Endothelial cell of umbilical vein (primary cell): ENCODE measurements at regions not wholly inside any gene's neighbourhood (a gene's known extent, or its start where the extent isn't known, plus 50 kb on each side); places are given as distances from the start of the nearest gene placed in this dataset.

Source experiments
- BruUV-seq: library from RNA; stranded (reverse); fragments of 400-500 nt; replicated peaks from 2 replicates; lab custom pipeline; 2021; lab: Mats Ljungman, UMichigan
- CTCF ChIA-PET: fragments of 300-600, 350-600 bp; sonication (Branson Sonifier 250); formaldehyde crosslinking; loops from one replicate; lab custom pipeline; 2021; ENCODE audit warnings: antibody characterized with exemption, inconsistent platforms; lab: Charles Lee
- POLR2A ChIA-PET: fragments of 300-600, 350-600 bp; sonication (Branson Sonifier 250); formaldehyde crosslinking; loops from one replicate; lab custom pipeline; 2021; ENCODE audit warnings: antibody characterized with exemption, inconsistent platforms; lab: Charles Lee
- DNase-seq: peaks from one replicate; pipeline ENCODE4 v3.0.0-alpha.2; 2011; ENCODE audit warnings: low read depth, low spot score
- FAIRE-seq: peaks from 2 replicates; lab custom pipeline; 2011; peaks lifted over from hg19 to GRCh38; lab: Jason Lieb, UNC
- H2AFZ ChIP-seq: 2 replicates; pipeline ENCODE4 v1.6.0; 2012; ENCODE audit warnings: low read depth, low read length, control low read depth, inconsistent platforms
- H3K27ac ChIP-seq: 2 replicates; pipeline ENCODE4 v1.5.1; 2011; ENCODE audit warnings: low read depth, mild to moderate bottlenecking, control low read depth, low read length, moderate library complexity; ENCODE audit not compliant: insufficient read depth
- H3K27me3 ChIP-seq, 2 experiments: 2 replicates each; pipeline versions ENCODE4 v1.6.0 to v1.6.1; 2011; ENCODE audit warnings: low read length in 2 of 2, mixed read lengths in 1 of 2; ENCODE audit not compliant: control insufficient read depth in 2 of 2, insufficient read depth in 2 of 2
- H3K36me3 ChIP-seq, 2 experiments: 2 replicates in 1 of 2; 3 replicates in 1 of 2; pipeline ENCODE4 v1.5.1; 2011; ENCODE audit warnings: low read length in 2 of 2, mild to moderate bottlenecking in 1 of 2, moderate library complexity in 1 of 2; ENCODE audit not compliant: control insufficient read depth in 2 of 2, insufficient read depth in 2 of 2; ENCODE audit errors: extremely low read depth in 1 of 2
- H3K4me1 ChIP-seq: 3 replicates; pipeline ENCODE4 v1.5.1; 2011; ENCODE audit warnings: mild to moderate bottlenecking, low read length; ENCODE audit not compliant: control insufficient read depth, insufficient read depth; ENCODE audit errors: extremely low read depth
- H3K4me2 ChIP-seq: 2 replicates; pipeline ENCODE4 v1.6.1; 2011; ENCODE audit warnings: low read length, control low read depth, mixed read lengths; ENCODE audit not compliant: insufficient read depth
- H3K4me3 ChIP-seq, 3 experiments: fragments of 200-600 bp in 1 of 3; sonication (generic), shearing (Covaris generic) in 1 of 3; replicated peaks in 1 of 3; 2 replicates each; pipeline ENCODE4 v1.5.1; 2011 to 2016; ENCODE audit warnings: control low read depth in 3 of 3, low read length in 3 of 3, mild to moderate bottlenecking in 2 of 3, inconsistent platforms in 1 of 3, low read depth in 1 of 3, moderate library complexity in 1 of 3; ENCODE audit not compliant: insufficient read depth in 1 of 3
- H3K79me2 ChIP-seq: 2 replicates; pipeline ENCODE4 v1.6.0; 2012; ENCODE audit warnings: low read length, inconsistent platforms; ENCODE audit not compliant: control insufficient read depth, insufficient read depth
- H3K9ac ChIP-seq: replicated peaks from 2 replicates; pipeline ENCODE3; 2011; ENCODE audit warnings: low read length, control low read depth; ENCODE audit not compliant: insufficient read depth; ENCODE audit errors: extremely low read depth
- H3K9me1 ChIP-seq: replicated peaks from 3 replicates; pipeline ENCODE4 v1.6.0; 2011; ENCODE audit warnings: mild to moderate bottlenecking, low read length; ENCODE audit not compliant: control insufficient read depth, insufficient read depth; ENCODE audit errors: extremely low read depth
- H3K9me3 ChIP-seq: replicated peaks from 2 replicates; pipeline ENCODE4 v1.5.1; 2012; ENCODE audit warnings: low read length, inconsistent platforms; ENCODE audit not compliant: control insufficient read depth, insufficient read depth
- H4K20me1 ChIP-seq: replicated peaks from 2 replicates; pipeline ENCODE3; 2011; ENCODE audit warnings: mild to moderate bottlenecking, low read length; ENCODE audit not compliant: control insufficient read depth, insufficient read depth; ENCODE audit errors: extremely low read depth
- CTCF ChIP-seq, 2 donors: IDR thresholded peaks; 1 replicate in 1 of 2; 2 replicates in 1 of 2; pipeline ENCODE4 v1.5.1; 2011; ENCODE audit warnings: low read length in 2 of 2, mild to moderate bottlenecking in 2 of 2, moderate library complexity in 2 of 2, control low read depth in 1 of 2, inconsistent platforms in 1 of 2, low read depth in 1 of 2; ENCODE audit not compliant: insufficient read depth in 1 of 2; ENCODE audit errors: extremely low read depth in 1 of 2
- EZH2 ChIP-seq: IDR thresholded peaks from 2 replicates; pipeline ENCODE4 v1.6.1; 2012; ENCODE audit warnings: borderline replicate concordance, low read depth, mild to moderate bottlenecking, moderate library complexity, low read length, inconsistent platforms; ENCODE audit not compliant: severe bottlenecking
- FOS ChIP-seq: IDR thresholded peaks from 2 replicates; pipeline ENCODE4 v1.6.1; 2011; ENCODE audit warnings: mild to moderate bottlenecking, low read length, moderate library complexity, borderline replicate concordance; ENCODE audit not compliant: insufficient read depth
- GATA2 ChIP-seq: IDR thresholded peaks from 2 replicates; pipeline ENCODE4 v1.7.0; 2011; ENCODE audit warnings: low read depth, mild to moderate bottlenecking, moderate library complexity, mixed read lengths, low read length; ENCODE audit not compliant: insufficient read length, insufficient read depth
- JUN ChIP-seq: IDR thresholded peaks from 2 replicates; pipeline ENCODE4 v1.6.1; 2011; ENCODE audit warnings: borderline replicate concordance, low read depth; ENCODE audit not compliant: insufficient read length, insufficient read depth
- MAX ChIP-seq: IDR thresholded peaks from 2 replicates; pipeline ENCODE4 v1.6.1; 2011; ENCODE audit not compliant: insufficient read depth, insufficient read length
- MYC ChIP-seq: IDR thresholded peaks from one replicate; pipeline ENCODE4 v1.6.1; 2011; ENCODE audit warnings: mild to moderate bottlenecking, low read depth, low read length
- POLR2AphosphoS5 ChIP-seq: IDR thresholded peaks from 2 replicates; pipeline ENCODE4 v1.6.1; 2012; ENCODE audit warnings: low read depth, mild to moderate bottlenecking, control low read depth, low read length, moderate library complexity; ENCODE audit not compliant: insufficient read depth
- dilution Hi-C: fragments of 300-500 bp; cut with MboI; formaldehyde crosslinking; loops from one replicate; pipeline ENCODE4 v1.15.0; 2019; ENCODE audit warnings: low sequenced_read_pairs; ENCODE audit not compliant: extremely low pct_ligation_motif_present
- intact Hi-C: fragments of 100-400 bp; cut with micrococcal nuclease; formaldehyde crosslinking; loops from one replicate; pipeline ENCODE4 v1.10.0; 2022

GRCh38 chr2:24418166-24418841 is 58.0 kb upstream of the ITSN2 start:
- H3K27me3 ChIP-seq: peaks cover 0 to 3% of the 10 kb centered on the region in 2 experiments
- DNase-seq (no peak), FAIRE-seq (no peak)
- no peaks in the 10 kb centered on the region for H3K79me2 ChIP-seq
- no peaks in the 10 kb centered on the region for H3K9me3 ChIP-seq
- no peak overlapping the region for H3K4me3 ChIP-seq
- intact Hi-C loops (no loop called here), dilution Hi-C loops (no loop called here)
- no peaks in the 10 kb centered on the region for H3K36me3 ChIP-seq
- no peaks in the 10 kb centered on the region for H4K20me1 ChIP-seq
- no TSS peak for BruUV-seq
- no peak overlapping the region for H3K9ac ChIP-seq
- TF ChIP-seq MYC (no peak), FOS (no peak), JUN (no peak), GATA2 (no peak)
- no peak overlapping the region for H3K4me2 ChIP-seq
- H3K4me1 ChIP-seq: no peaks in the 10 kb centered on the region
- H2AFZ ChIP-seq: no peak overlapping the region
- H3K27ac ChIP-seq: no peak overlapping the region
- H3K9me1 ChIP-seq: no peaks in the 10 kb centered on the region
- POLR2A ChIA-PET: no interaction called here
- CTCF ChIA-PET: interaction anchor here (0.7 to 10.4 kb wide), 5 partner anchors 9 to 412 kb away, joined by 3 to 173 read pairs (median 3); no protein-coding TSS in a partner anchor

- Histone ChIP-seq H3K27ac (no peak overlapping the region), H3K36me3 (no peaks in the 10 kb centered on the region), H3K27me3 (no peaks in the 10 kb centered on the region), H3K9ac (no peak overlapping the region), H2AFZ (no peak overlapping the region), H3K9me3 (no peaks in the 10 kb centered on the region), H3K4me2 (no peak overlapping the region), H3K79me2 (no peaks in the 10 kb centered on the region), H3K9me1 (no peaks in the 10 kb centered on the region), H3K4me1 (no peaks in the 10 kb centered on the region), H3K4me3 (no peak overlapping the region), H4K20me1 (no peaks in the 10 kb centered on the region)
- ChIA-PET POLR2A (interaction anchor here (0.7 kb wide), 1 partner anchor 793 kb away, joined by 3 read pairs; no protein-coding TSS in a partner anchor), CTCF (interaction anchor here (7.5 kb wide), 1 partner anchor 415 kb away, joined by 198 read pairs; no protein-coding TSS in a partner anchor)
- intact Hi-C loops (loop anchor here (5.0 kb wide), 1 partner anchor 129 kb away; no protein-coding TSS in a partner anchor), dilution Hi-C loops (no loop called here)
- no TSS peak for BruUV-seq
- DNase-seq (no peak), FAIRE-seq (no peak)
- TF ChIP-seq EZH2 (no peak), CTCF (IDR thresholded peaks at IDR 0.05; ENCODE audit: extremely low read depth in 1 of 2, insufficient read depth in 1 of 2, low read depth in 1 of 2, low read length in 2 of 2) (no peak), POLR2AphosphoS5 (no peak), MAX (no peak)
Observed at GRCh38 chr2:24412812-24413211, 52.5 kb upstream of the ITSN2 start.
